NCI-H69 (cell line): ENCODE measurements at regions not wholly inside any gene's neighbourhood (a gene's known extent, or its start where the extent isn't known, plus 50 kb on each side); places are given as distances from the start of the nearest gene placed in this dataset.

Source experiments
- DNase-seq: peaks from one replicate; lab custom pipeline; 2025; lab: John Stamatoyannopoulos, UW

- no peak for DNase-seq
Observed at GRCh38 chr6:6781873-6782227, 193.3 kb downstream of the LY86 start.

GRCh38 chr6:6783721-6784120 lies 195.2 kb downstream of the LY86 start:
- no peak for DNase-seq

- no peak for DNase-seq
Observed at GRCh38 chr6:6784514-6785162, 196.1 kb downstream of the LY86 start.

- DNase-seq = no peak
Observed at GRCh38 chr6:6785163-6785521, 196.6 kb downstream of the LY86 start.

GRCh38 chr6:6788394-6789032 lies 200.0 kb downstream of the LY86 start:
- peak; percentile 90 for DNase-seq

GRCh38 chr6:6790393-6790792 lies 201.9 kb downstream of the LY86 start:
- DNase-seq = no peak

- no peak for DNase-seq
Observed at GRCh38 chr6:6790891-6791290, 202.4 kb downstream of the LY86 start.

- DNase-seq = no peak
Observed at GRCh38 chr6:6793388-6794250, 205.1 kb downstream of the LY86 start.

GRCh38 chr6:6795393-6795792 lies 206.9 kb downstream of the LY86 start:
- no peak for DNase-seq

GRCh38 chr6:6796818-6797217 lies 208.3 kb downstream of the LY86 start:
- DNase-seq = no peak

- DNase-seq = no peak
Observed at GRCh38 chr6:6798448-6798860, 209.9 kb downstream of the LY86 start.

- DNase-seq = no peak
Observed at GRCh38 chr6:6801005-6801335, 212.4 kb downstream of the LY86 start.

GRCh38 chr6:6801635-6802218 lies 213.2 kb downstream of the LY86 start:
- DNase-seq = no peak

- no peak for DNase-seq
Observed at GRCh38 chr6:6803180-6803977, 214.9 kb downstream of the LY86 start.

- no peak for DNase-seq
Observed at GRCh38 chr6:6804843-6805615, 216.5 kb downstream of the LY86 start.

GRCh38 chr6:6806844-6807518 lies 218.5 kb downstream of the LY86 start:
- DNase-seq = peak; percentile 40

GRCh38 chr6:6808343-6808742 lies 219.8 kb downstream of the LY86 start:
- DNase-seq = no peak

- no peak for DNase-seq
Observed at GRCh38 chr6:6808915-6809314, 220.4 kb downstream of the LY86 start.

GRCh38 chr6:6810727-6811126 lies 222.2 kb downstream of the LY86 start:
- DNase-seq = no peak

GRCh38 chr6:6811128-6812009 lies 222.8 kb downstream of the LY86 start:
- DNase-seq = peak; percentile 95
